GM19438 (cell line): ENCODE measurements at regions not wholly inside any gene's neighbourhood (a gene's known extent, or its start where the extent isn't known, plus 50 kb on each side); places are given as distances from the start of the nearest gene placed in this dataset.
"Not testable (repeated sequence)": the region's sequence is repeated elsewhere in the genome, so short reads cannot be mapped to it uniquely, and the experiment has no call there.

Source experiments
- ATAC-seq: cut with Tn5 transposase; IDR thresholded peaks from one replicate; pipeline ENCODE4 v1.9.1; 2021; ENCODE audit warnings: low read depth; ENCODE audit not compliant: unreplicated experiment

DNA sequence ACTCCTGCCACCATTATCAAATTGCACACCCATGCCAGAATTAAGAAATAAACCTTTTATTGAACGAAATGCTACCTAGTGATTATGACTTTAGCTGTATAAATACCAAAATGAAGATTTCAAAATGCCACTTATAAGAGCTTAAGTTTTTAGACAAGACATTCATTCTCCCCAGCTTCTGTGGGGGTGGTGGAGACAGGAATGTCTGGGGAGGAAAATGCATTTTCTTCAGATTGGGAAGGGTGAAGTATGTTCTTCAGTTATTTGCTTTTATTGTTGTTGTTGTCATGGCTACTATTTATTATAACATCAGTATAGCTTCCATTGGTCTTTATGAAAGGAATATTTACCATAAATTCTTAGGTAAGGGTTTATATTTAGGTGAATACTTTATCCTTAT, 132.7 kb upstream of the GMNC start:
- no peak for ATAC-seq

DNA sequence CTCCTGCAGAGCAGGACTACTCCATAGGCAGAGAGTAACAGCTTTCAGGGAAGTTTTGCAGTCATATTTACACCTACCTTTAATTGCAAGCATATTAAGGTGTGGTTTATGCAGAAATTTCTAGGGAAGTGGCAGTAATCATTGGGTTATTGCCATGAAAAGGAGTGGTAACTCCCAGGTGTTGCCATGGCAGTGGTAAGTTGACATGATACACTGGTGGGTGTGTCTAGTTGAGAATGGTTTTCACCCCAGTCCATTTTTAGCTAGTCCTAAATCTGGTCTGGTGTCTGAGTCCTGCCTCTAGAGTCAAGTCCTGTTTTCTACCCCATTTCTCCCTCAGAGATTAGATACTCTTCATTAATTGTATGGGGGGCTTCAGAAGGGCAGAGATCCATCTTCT, 128.4 kb upstream of the GMNC start:
- no peak for ATAC-seq

GRCh38 chr3:190989218-190989617, 126.7 kb upstream of the GMNC start:
- ATAC-seq = no peak

GRCh38 chr3:190988102-190988501, 125.6 kb upstream of the GMNC start:
- no peak for ATAC-seq

DNA sequence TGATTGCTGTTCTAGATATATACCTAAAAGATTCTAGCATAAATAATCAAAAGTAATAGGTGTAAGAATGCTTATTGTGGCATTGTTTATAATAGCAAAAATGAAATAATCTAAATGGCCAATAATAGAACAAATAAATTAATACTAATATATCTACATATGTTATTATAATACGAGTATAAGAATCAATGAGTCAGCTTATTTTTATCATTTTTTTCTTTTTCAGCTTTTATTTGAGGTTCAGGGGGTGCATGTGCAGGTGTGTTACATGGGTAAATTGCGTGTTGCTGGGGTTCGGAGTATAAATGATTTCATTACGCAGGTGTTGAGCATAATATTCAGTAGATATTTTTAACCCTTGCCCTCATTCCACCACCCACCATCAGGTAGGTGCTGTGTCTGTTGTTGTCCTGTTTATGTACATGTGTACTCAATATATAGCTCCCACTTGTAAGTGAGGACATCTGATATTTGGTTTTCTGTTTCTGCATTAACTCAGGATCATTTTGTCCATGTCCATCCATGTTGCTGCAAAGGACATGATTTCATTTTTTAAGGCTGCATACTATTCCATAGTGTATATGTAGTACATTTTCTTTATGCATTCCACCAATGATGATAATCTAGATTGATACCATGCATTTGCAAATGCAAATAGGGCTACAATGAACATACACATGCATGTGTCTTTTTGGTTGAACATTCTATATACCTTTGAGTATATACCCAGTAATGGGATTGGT, 122.2 kb upstream of the GMNC start:
- no peak for ATAC-seq

- ATAC-seq = no peak
Measured at GRCh38 chr3:190983875-190984274, 121.4 kb upstream of the GMNC start.

DNA sequence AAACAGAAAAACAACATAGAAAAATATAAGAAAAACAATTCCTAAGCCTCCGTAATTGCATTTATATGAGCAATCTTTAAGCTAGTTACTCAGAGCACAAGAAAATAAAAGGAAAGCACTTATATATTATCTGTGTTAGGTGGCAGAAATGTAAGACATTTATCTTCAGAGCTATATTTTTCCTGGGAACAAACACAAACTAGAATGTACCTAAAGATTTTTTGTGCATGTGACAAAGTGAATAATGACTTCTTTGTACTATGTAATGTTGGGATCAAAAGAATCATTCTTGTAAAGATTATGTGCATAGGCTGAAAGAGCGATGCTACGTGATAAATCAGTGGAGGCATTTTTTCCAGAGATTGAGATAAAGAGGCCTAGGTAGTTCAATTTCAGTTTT, 111.3 kb upstream of the GMNC start:
- ATAC-seq = no peak

- no peak for ATAC-seq
Measured at GRCh38 chr3:190972840-190973270, 110.4 kb upstream of the GMNC start.

GRCh38 chr3:190972196-190972595, 109.7 kb upstream of the GMNC start:
- ATAC-seq = no peak

DNA sequence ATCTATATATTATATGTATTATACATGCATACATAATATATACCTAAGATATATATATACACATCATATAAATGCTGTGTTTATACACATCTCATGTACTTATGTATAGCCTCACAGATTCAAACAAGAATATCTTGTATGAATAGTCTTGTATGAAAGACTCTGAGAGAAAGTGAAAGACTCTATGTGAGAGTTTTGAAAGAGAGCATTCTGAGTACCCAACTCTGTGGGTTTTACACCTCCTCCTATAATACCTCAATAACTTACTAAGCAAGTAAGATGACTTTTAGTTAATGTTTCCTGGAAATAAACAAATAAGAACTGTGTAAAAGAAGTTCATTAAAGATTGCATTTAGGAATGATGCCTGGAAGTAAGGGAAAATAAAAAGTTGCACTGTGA, 108.1 kb upstream of the GMNC start:
- ATAC-seq = no peak

GRCh38 chr3:190968616-190969015, 106.1 kb upstream of the GMNC start:
- ATAC-seq = no peak

- ATAC-seq = not testable (repeated sequence)
Measured at GRCh38 chr3:190964931-190965330, 102.4 kb upstream of the GMNC start.

- no peak for ATAC-seq
Measured at GRCh38 chr3:190959077-190959476, 96.6 kb upstream of the GMNC start.

- ATAC-seq = no peak
Measured at GRCh38 chr3:190941694-190942260, 79.3 kb upstream of the GMNC start.

GRCh38 chr3:190934616-190935015, 72.1 kb upstream of the GMNC start:
- not testable (repeated sequence) for ATAC-seq

DNA sequence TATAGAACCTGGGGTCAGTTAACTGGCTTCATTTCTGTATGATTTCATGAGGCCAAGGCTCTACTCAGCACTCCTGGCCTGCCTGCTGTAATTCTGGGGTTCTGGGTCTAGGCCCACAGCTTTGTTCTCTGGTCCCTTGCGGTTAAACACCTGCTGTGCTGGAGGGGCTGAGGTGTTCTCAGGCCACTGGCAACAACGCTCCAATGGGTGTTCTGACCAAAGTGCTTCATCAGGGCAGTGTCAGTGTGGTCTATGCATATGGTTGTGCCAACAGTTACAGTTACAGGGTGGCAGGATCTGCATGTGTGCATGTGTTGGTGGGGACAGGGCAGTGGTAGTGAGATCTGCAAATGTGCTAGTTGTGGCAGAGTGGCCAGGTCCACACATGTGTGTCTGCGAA, 64.1 kb upstream of the GMNC start:
- no peak for ATAC-seq

DNA sequence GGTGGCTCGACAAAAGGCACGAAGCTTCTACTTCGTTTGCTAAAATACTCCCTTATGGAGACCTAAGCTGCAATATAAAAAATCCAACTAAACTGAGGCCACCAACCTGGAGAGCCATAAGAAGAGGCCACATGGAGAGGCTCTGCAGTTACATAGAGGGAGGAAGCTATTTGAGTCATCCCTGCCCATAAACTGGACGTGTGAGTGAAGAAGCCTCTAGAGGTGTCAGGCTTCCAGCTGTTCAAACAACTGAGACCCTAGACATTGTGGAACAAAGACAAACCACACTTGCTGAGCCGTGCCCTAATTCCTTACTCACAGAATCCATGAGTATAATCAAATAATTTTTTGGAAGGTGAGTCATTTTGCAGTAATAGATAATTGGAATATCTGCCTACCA, 50.2 kb upstream of the GMNC start:
- no peak for ATAC-seq
